ENCODE measurements at regions not wholly inside any gene's neighbourhood (a gene's known extent, or its start where the extent isn't known, plus 50 kb on each side); places are given as distances from the start of the nearest gene placed in this dataset.

DNA sequence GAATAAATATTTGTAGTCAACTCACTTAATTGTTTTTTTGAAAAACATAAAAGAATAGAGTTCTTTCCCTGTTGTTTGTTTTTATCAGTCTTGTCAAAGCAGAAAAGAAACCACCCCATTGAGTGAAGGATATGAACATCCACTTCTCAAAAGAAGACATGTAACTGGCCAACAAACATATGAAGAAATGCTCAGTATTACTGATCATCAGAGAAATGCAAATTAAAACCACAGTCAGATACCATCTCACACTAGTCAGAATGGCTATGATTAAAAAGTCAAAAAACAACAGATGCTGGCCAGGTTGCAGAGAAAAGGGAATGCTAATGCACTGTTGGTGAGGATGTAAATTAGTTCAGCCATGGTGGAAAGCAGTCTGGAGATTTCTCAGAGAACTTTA, 326.1 kb upstream of the EMCN start:
- DNase-seq (ENCODE audit: low spot score): no peak

GRCh38 chr4:100842856-100843255, 325.0 kb upstream of the EMCN start:
- DNase-seq (ENCODE audit: low spot score): no peak

- no peak for DNase-seq (ENCODE audit: low spot score)
Measured at GRCh38 chr4:100841911-100842310, 324.1 kb upstream of the EMCN start.

DNA sequence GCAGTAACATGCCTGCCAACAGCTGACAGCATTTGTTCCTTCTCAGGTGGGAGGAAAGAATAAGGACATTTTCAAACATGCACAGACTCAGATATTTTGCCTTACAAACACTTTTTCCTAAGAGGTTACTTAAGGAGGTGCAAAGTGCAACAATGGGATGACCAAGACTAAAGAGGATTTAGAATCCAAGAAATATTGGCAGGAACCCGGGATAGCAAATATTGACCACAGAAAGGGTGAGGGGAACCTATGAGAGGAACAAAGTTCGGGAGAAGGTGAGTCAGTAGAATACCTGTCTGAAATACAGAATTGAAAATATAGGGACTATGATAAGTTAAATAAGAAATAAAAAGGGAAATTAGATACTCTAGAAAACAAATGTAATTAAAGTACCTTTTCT, 321.9 kb upstream of the EMCN start:
- DNase-seq (ENCODE audit: low spot score): no peak

DNA sequence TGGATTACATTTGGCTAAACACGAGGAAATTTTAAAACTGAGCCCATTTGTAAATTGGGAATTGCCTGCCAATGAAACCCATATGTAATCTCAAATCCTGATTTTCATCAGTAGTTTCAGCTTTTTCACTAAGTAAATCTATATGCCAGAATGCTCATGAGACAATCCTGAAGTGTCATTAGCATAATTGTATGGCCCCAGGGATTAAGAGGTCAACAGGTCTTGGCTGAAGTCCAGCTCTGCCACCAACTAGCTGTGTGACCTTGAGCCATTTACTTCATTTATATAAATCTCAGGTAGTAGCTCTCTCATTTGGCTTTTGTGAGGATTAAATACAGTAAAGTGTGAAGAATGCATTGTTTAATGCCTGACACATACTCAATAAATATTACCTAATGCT, 320.5 kb upstream of the EMCN start:
- peak; percentile 3 for DNase-seq (ENCODE audit: low spot score)

GRCh38 chr4:100836929-100837328, 319.1 kb upstream of the EMCN start:
- DNase-seq (ENCODE audit: low spot score): peak; percentile 24

DNA sequence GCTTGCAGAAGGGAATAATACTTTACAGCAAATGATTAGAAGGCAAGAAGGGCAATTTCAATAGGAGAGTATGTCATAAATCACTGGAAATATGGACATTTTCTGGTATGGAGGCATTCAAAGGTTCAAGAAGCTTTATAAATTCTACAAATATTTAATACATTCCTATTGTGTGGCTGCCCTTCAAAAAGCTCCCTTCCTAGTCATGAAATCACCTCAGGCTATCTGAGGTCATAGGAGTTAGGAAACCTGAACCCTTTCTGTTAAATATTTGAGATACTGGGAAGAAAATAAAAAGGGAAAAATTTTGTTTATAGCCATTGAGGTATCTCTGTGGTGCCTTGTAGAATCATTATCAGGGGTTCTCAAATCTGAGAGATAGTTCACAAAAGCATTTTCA, 316.8 kb upstream of the EMCN start:
- no peak for DNase-seq (ENCODE audit: low spot score)

DNA sequence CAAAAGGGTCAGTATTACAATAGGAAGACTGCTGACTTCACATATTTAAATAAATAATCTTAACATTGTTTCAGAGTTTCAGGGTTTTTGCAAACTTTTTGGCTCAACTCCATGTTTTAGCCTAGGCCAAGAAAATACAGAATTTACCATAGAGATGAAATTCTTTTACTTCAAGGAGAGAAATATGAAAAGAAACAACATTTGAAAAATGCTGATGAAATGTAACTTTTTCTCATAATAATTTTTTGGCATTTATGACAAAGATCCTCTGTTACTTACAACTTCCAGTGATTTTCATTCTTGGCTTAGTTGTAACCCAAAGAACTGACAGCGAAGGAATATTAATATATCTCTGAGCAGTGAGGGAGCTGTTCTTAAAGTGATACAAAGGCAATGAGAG, 316.1 kb upstream of the EMCN start:
- no peak for DNase-seq (ENCODE audit: low spot score)

- DNase-seq (ENCODE audit: low spot score): no peak
Measured at GRCh38 chr4:100828986-100829685, 311.3 kb upstream of the EMCN start.

DNA sequence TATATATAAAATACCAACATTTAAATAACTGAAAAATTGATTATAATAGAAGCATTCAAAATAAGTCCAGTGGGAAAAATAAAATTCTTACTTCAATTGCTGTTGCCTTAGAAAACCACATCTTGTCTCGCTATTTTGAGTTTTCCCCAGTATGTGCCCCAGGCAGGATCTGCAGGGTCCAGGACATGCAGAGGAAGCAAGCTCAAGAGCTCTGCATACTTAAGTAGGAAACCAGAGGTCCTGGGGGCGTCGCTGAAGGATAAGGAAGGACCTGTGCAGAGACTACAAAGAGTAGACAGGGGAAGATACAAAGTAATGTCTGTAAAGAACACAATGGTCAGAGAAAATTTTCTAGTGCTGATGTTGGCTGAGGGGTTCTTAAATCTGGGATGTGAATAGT, 310.5 kb upstream of the EMCN start:
- DNase-seq (ENCODE audit: low spot score): no peak

- DNase-seq (ENCODE audit: low spot score): no peak
Measured at GRCh38 chr4:100827756-100828155, 309.9 kb upstream of the EMCN start.

DNA sequence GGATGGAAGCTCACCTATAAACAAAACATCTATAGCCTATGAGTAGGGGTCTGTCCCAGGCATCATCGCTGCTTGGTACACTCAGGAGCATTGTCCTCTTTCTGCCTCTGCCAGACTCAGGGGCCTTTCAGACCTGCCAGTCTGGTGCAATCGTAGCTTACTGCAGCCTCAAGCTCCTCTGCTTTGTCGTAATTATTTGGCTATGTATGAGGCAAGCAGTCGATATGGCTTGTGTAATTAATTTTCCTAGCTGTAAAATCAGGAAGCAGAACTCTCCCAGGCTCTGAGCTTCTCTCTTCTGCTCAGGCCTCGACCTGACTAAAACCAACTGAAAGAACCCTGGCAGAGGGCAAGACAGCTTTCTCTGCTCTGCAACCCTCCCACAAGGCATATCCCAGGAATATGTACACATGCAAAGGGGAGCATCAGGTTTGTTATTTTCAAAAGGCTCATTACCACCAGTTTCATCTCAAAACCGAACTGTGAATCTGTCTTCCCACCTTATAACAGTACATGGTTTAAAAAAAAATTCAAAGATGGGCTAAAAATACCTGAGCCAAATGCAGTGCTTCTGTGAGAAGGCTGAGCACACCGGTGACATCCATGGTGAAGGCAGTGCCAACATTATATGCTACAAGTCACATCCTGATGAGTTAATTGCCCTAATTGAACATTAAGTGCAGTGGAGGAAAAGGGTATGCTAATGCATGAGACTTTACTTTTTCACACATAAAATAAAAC, 309.2 kb upstream of the EMCN start:
- DNase-seq (ENCODE audit: low spot score): no peak

DNA sequence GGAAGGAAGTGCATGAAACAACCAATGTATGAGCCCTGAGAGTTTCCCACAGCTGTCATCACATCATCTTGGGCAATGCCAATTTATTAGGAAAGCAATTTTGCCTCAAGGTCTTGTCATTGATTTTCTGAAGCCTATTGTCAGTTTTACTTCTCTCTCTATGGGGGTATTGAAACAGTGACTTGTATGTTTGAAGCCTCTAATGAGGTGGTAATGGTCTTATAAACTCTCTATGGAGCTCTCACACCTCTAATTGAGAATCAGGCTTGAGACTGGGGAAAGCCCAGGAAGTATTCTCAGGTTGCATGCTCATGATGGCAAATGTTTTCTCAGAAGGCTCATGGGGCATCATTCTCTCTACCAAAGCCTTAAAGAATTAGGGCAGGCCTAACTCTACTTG, 308.2 kb upstream of the EMCN start:
- DNase-seq (ENCODE audit: low spot score): no peak

GRCh38 chr4:100823993-100824323, 306.1 kb upstream of the EMCN start:
- no peak for DNase-seq (ENCODE audit: low spot score)

DNA sequence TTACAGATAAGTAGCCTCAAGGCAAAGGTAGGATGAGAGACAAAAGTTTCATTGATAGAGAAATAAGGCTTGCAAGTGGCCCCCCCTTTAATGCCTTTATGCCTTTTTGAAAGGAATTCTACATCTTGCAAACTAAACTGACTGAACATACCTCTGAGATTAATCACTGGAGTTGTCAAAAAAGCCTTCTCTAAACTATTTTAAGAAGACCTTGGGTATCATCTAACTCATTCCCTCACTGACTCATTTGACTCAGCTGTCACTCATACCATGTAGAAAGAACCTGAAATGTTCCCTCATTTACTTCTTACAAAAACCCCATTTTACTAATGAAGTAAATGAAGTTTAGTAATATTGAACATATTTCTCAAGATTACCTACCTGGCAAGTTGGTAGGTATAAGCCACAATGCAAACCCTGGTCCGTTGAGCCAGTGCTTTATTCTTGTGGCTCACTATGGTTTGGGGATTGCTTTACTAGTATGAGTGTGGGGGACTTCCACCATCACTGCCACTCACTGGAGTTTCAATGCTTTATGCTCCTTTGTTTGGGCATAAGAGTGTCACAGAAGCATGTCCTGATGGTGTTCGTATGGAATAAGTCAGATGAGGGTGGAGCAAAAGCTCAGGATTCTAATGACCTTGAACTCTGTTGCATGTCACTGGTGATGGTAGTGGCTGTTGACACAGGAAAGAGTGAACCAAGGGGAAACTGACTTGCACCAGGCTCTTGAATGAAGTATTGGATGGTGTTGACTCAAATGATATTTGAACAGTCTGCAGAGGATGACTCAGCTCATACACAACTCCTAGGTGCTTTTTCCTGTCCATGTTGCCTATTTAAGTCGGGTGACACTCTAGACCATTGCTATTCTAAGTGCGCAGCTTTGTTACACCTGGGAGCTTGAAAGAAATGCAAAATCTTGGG, 305.5 kb upstream of the EMCN start:
- no peak for DNase-seq (ENCODE audit: low spot score)

DNA sequence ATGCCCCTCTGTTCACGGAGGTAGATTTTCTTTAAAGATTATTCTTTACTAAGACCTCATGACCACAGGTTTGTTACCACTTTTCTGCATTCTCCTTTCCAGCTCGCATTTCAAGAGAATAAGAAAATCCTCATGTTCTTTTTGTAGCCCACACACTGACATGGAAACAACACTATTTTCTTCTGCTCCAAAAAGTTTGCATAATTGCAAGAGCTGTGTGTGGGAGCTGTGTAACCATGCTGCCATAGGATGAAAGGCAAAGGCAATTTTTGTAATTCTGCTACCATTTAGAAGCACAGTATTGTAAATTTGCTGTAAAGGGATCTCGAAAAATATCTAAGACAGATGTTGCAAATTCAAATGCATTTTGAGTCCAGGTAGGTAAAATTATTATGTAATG, 302.4 kb upstream of the EMCN start:
- no peak for DNase-seq (ENCODE audit: low spot score)

DNA sequence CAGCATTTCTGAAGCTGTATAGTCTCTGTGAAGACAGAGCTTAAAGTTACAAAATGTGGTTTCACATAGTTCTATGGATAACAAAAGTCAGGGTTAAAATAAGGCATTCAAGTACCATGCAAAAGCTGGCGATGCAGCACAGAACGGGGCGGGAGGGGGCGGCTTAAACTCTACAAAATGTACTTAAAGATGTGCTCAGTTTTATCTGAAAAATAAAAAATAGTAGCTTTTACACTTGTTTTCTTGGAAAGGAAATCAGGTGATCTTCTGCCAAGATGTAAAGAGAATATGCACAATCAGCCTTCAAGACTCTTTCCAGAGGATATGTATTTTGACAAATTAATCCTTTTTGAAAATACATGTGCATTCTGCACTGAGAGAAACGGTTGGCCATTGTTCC, 301.7 kb upstream of the EMCN start:
- no peak for DNase-seq (ENCODE audit: low spot score)

GRCh38 chr4:100816436-100817045, 298.7 kb upstream of the EMCN start:
- no peak for DNase-seq (ENCODE audit: low spot score)

GRCh38 chr4:100811046-100811445, 293.2 kb upstream of the EMCN start:
- no peak for DNase-seq (ENCODE audit: low spot score)

- no peak for DNase-seq (ENCODE audit: low spot score)
Measured at GRCh38 chr4:100809506-100809905, 291.7 kb upstream of the EMCN start.

GRCh38 chr4:100806988-100807387, 289.2 kb upstream of the EMCN start:
- DNase-seq (ENCODE audit: low spot score): no peak

GRCh38 chr4:100805538-100805937, 287.7 kb upstream of the EMCN start:
- no peak for DNase-seq (ENCODE audit: low spot score)

All from SK-N-DZ (cell line).